Lower leg skin (tissue), 3 donors: ENCODE measurements at regions not wholly inside any gene's neighbourhood (a gene's known extent, or its start where the extent isn't known, plus 50 kb on each side); places are given as distances from the start of the nearest gene placed in this dataset.

ENCODE experiments used
- CTCF ChIP-seq, 3 donors: fragments of 450-650 bp; IDR thresholded peaks; one replicate each; pipeline ENCODE4 v1.5.1; 2016; ENCODE audit warnings: antibody characterized with exemption in 3 of 3, mild to moderate bottlenecking in 3 of 3, moderate library complexity in 2 of 3
- POLR2A ChIP-seq, 2 donors: fragments of 450-650 bp; IDR thresholded peaks; one replicate each; pipeline ENCODE4 v1.6.1; 2016 to 2017; ENCODE audit warnings: antibody characterized with exemption in 2 of 2, mild to moderate bottlenecking in 1 of 2, moderate library complexity in 1 of 2

GRCh38 chr4:137180349-137180748 lies 351.9 kb downstream of the PCDH18 start:
- no peak for TF ChIP-seq CTCF (IDR thresholded peaks at IDR 0.05)
- no peak for TF ChIP-seq POLR2A (IDR thresholded peaks at IDR 0.05)
